ENCODE measurements at regions not wholly inside any gene's neighbourhood (a gene's known extent, or its start where the extent isn't known, plus 50 kb on each side); places are given as distances from the start of the nearest gene placed in this dataset.

DNA sequence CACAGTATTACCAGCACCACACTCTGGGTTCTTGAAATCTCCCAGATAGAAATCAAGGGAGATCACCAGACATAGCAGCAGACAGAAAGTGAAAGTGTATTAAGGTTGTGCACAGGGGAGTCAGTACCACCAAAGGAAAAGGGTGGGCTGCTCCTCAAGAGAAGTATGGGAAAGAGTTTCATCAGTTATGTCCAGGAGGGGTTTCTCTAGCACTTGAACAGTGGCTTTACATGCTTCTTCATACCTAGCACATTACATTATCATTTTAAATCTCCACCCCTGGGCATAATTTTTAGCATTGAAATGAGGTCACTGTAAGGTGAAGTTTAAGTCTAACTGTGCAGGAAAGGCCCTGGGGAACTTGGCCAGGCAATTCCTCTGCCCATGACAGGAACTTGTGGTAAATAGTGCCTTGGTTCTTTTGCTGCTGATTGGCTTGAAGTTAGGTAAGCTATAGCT lies 601.0 kb downstream of the NUF2 start:
- Histone ChIP-seq H3K36me3 (no peaks in the 10 kb centered on the region), H3K9me3 (replicated peaks) (no peaks in the 10 kb centered on the region), H3K4me3 (no peak overlapping the region), H3K27me3 (ENCODE audit: low read depth) (no peaks in the 10 kb centered on the region), H3K4me1 (no peaks in the 10 kb centered on the region), H3K27ac (replicated peaks) (no peak overlapping the region)
- DNase-seq, result no peak
- TF ChIP-seq CTCF (IDR thresholded peaks at IDR 0.05; ENCODE audit: borderline replicate concordance), result no peak
- intact Hi-C loops (cut with micrococcal nuclease), result no loop called here

DNA sequence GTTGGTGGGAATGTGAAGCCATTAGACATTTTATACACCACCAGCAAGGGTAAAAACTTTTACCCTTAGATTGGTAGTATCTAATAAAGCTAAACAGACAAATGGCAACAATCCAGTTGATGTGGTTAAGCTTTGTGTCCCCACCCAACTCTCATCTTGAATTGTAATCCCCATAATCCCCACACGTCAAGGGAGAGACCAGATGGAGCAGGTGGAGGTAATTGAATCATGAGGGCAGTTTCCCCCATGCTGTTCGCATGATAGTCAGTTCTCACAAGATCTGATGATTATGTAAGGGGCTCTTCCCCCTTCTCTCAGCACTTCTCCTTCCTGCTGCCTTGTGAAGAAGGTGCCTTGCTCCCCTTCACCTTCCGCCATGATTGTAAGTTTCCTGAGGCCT lies 602.3 kb downstream of the NUF2 start:
- Histone ChIP-seq H3K9me3 (replicated peaks) (no peaks in the 10 kb centered on the region), H3K36me3 (no peaks in the 10 kb centered on the region), H3K4me3 (no peak overlapping the region), H3K27ac (replicated peaks) (no peak overlapping the region), H3K27me3 (ENCODE audit: low read depth) (no peaks in the 10 kb centered on the region), H3K4me1 (peaks cover 5% of the 10 kb centered on the region)
- DNase-seq, result no peak
- TF ChIP-seq CTCF (IDR thresholded peaks at IDR 0.05; ENCODE audit: borderline replicate concordance), result no peak
- intact Hi-C loops (cut with micrococcal nuclease), result no loop called here

- TF ChIP-seq CTCF (IDR thresholded peaks at IDR 0.05; ENCODE audit: borderline replicate concordance), result no peak
- Histone ChIP-seq H3K4me1 (peaks cover 5% of the 10 kb centered on the region), H3K36me3 (no peaks in the 10 kb centered on the region), H3K27ac (replicated peaks) (peak overlapping the region; percentile 44), H3K27me3 (ENCODE audit: low read depth) (no peaks in the 10 kb centered on the region), H3K4me3 (no peak overlapping the region), H3K9me3 (replicated peaks) (no peaks in the 10 kb centered on the region)
- no peak for DNase-seq
- intact Hi-C loops (cut with micrococcal nuclease), result no loop called here
Measured at GRCh38 chr1:163927493-163927892, 605.7 kb downstream of the NUF2 start.

DNA sequence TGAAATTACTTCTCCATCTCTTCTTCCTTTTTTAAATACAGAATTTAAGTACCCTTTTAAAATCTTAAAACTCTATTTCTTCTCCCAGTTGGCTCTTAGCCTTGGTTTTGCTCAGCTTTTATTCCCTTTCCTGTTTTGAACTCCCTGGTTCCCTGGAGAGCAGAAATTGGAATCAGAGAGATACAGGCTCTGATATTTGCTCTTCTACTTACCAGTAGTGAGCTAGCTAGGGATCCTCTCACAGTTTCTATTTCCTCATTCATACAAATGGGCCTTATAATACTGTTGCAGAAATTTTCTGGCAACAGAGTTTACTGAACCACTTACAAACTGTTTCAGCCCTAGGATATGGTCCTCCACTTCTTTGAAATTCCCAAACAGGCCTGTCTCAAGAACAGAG lies 606.3 kb downstream of the NUF2 start:
- intact Hi-C loops (cut with micrococcal nuclease), result no loop called here
- no peak for TF ChIP-seq CTCF (IDR thresholded peaks at IDR 0.05; ENCODE audit: borderline replicate concordance)
- Histone ChIP-seq H3K27ac (replicated peaks) (peak overlapping the region; percentile 44), H3K36me3 (no peaks in the 10 kb centered on the region), H3K27me3 (ENCODE audit: low read depth) (no peaks in the 10 kb centered on the region), H3K4me1 (peaks cover 5% of the 10 kb centered on the region), H3K4me3 (no peak overlapping the region), H3K9me3 (replicated peaks) (no peaks in the 10 kb centered on the region)
- no peak for DNase-seq

- TF ChIP-seq CTCF (IDR thresholded peaks at IDR 0.05; ENCODE audit: borderline replicate concordance), result no peak
- Histone ChIP-seq H3K9me3 (replicated peaks) (no peaks in the 10 kb centered on the region), H3K27me3 (ENCODE audit: low read depth) (no peaks in the 10 kb centered on the region), H3K4me3 (no peak overlapping the region), H3K27ac (replicated peaks) (peak overlapping the region; percentile 22), H3K4me1 (peaks cover 5% of the 10 kb centered on the region), H3K36me3 (no peaks in the 10 kb centered on the region)
- no peak for DNase-seq
- intact Hi-C loops (cut with micrococcal nuclease), result no loop called here
Measured at GRCh38 chr1:163928651-163929050, 606.9 kb downstream of the NUF2 start.

GRCh38 chr1:163932901-163933300 lies 611.1 kb downstream of the NUF2 start:
- peaks cover 5% of the 10 kb centered on the region for H3K4me1 ChIP-seq
- no peaks in the 10 kb centered on the region for H3K27me3 ChIP-seq (ENCODE audit: low read depth)
- H3K36me3 ChIP-seq, result no peaks in the 10 kb centered on the region
- no peaks in the 10 kb centered on the region for H3K9me3 ChIP-seq (replicated peaks)
- H3K27ac ChIP-seq (replicated peaks), result no peak overlapping the region
- DNase-seq, result no peak
- H3K4me3 ChIP-seq, result no peak overlapping the region
- TF ChIP-seq CTCF (IDR thresholded peaks at IDR 0.05; ENCODE audit: borderline replicate concordance), result no peak
- intact Hi-C loops (cut with micrococcal nuclease), result no loop called here
